NCI-H526 (cell line): ENCODE measurements at regions not wholly inside any gene's neighbourhood (a gene's known extent, or its start where the extent isn't known, plus 50 kb on each side); places are given as distances from the start of the nearest gene placed in this dataset.
"Not testable (repeated sequence)": the region's sequence is repeated elsewhere in the genome, so short reads cannot be mapped to it uniquely, and the experiment has no call there.

Experiments used
- DNase-seq, 2 experiments: peaks; one replicate each; lab custom pipeline; 2025; lab: John Stamatoyannopoulos, UW

DNA sequence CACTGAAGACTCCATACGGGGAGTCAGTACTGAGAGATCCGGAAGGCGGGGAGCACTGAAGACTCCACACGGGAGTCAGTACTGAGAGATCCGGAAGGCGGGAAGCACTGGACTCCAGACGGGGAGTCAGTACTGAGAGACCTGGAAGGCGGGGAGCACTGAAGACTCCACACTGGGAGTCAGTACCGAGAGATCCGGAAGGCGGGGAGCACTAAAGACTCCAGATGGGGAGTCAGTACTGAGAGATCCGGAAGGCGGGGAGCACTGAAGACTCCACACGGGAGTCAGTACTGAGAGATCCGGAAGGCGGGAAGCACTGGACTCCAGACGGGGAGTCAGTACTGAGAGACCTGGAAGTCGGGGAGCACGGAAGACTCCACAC is 77.2 kb downstream of the DLL1 start:
- DNase-seq, result not testable (repeated sequence)

DNA sequence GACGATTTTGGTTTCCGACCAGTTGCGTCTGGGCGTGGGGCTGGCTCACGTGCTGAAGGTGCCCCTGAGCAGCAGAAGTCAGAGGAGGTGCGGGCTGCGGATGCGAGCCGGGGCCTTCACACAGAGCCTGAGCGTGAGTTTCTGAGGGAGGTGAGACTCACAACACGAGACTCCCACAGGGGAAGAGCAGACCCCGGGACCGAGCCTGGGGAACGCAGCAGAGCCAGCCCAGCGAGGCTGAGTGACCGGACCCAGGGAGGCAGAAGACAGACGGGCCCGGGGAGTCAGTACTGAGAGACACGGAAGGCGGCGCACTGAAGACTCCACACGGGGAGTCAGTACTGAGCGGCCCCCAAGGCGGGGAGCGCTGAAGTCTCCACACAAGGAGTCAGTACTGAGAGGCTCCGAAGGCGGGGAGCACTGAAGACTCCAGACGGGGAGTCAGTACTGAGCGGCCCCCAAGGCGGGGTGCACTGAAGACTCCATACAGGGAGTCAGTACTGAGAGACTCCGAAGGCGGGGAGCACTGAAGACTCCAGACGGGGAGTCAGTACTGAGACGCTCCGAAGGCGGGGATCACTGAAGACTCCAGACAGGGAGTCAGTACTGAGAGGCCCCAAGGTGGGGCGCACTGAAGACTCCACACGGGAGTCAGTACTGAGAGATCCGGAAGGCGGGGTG is 77.8 kb downstream of the DLL1 start:
- no peak for DNase-seq

DNA sequence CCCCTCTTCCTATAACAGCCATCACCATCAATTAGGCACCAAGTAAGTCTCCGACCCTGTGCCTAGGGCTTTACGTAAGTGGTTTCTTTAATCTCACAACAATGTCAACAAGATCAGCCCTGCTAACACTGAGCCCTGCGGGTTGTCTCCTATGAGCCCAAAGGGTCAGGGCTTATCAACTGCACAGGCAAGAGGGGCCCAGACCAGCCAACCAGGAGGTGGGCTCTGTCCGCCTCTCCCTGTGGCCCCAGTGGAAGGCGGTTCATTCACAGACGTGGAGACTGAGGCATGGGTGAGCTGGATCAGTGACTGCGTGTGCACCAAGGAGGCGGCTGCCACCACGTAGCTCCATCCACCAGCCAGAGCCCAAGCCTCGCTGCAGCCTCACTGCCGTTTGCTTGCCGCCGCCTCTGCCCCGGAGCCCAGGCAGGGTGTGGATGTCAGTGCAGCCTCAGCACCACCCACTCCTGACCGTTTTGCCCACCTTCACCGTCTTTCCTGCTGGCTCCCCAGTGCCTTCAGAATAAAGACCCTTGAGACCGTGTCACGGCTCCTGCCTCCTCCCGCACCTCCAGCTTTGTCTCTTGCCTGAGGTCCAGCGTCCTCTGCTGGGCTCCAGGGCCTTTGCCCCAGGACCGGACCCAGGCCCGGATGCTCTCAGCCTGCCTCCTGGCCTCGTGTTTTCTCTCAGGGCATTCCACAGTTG is 78.7 kb downstream of the DLL1 start:
- DNase-seq, result no peak

DNA sequence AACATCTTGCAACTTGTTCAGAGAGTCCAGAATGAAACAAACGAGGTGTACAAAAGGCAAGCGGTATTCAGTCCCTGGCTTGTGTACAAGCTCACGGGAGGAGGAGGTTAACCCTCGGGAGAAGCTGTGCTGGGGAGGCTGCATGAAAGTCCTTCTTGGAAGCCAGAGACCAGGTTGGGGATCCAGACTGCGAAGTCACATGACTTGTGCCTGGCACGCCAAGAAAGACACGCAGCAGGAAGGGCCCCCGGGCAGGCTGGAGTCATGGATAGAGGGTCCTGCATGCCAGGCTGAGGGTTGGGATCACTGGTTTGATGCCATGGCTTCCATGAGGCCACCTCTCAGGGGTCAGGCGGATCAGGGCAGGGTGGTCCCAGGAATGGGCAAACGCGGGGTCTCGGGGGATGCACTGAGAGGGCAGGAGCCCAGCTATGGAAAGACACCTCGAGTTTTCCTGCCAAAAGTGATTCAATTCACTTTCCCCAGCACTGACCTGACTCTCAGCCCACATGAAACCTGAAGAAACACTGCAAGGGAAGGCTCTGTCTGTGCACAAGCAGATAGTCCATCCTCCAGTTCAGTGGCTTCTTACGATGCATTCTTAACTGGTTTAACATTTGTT is 79.4 kb downstream of the DLL1 start:
- DNase-seq, result no peak

DNA sequence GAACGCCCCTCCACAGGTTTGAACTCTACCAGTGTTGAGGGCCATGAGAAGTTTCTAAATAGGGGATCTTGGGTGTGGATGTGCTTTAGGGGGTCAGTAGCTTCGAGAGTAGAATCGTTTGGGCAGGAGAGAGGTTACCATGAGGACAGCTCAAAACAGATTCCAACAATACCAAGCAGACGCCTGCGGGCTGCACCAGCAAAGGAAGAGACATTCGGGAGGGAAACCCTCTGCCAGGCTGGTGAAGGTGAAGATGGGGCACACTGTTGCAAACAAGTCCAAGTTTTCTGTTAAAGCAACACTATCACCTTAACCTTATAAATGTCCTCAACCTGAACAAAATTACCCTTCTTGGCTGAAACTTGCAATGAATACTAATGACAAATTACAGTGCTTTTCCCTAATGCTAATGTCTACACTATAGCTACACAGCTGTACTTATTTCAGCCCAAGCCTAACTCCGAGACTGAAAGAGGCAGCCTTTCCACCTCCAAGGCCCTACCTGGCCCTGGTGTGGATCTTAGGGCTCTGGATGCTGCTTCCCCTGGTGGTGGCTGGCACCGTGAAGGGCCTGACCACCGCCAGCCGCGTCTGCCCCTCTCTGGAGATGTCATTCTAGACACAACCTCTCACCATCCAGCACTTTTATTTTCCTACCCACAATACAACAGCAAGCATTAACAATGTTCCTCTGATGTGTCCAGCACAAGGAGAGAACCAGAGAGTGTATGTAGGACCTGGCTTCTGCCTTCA is 80.1 kb downstream of the DLL1 start:
- no peak for DNase-seq

DNA sequence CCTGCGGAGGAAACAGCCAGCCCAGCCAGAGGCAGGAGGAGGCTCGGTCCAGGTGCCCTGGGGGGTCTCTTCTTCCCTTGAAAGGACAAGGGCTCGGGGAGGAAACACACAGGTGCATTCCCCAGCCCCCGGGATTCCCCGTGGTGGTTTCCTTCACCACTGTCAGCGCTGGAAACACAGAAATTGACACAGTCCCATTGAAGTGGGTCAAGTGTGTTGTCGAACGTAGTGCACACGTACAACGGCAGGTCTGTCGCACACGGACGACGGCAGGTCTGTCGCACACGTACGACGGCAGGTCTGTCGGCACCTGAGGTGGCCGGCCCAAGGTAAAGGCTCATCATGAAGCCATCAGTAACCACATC is 80.9 kb downstream of the DLL1 start:
- no peak for DNase-seq

DNA sequence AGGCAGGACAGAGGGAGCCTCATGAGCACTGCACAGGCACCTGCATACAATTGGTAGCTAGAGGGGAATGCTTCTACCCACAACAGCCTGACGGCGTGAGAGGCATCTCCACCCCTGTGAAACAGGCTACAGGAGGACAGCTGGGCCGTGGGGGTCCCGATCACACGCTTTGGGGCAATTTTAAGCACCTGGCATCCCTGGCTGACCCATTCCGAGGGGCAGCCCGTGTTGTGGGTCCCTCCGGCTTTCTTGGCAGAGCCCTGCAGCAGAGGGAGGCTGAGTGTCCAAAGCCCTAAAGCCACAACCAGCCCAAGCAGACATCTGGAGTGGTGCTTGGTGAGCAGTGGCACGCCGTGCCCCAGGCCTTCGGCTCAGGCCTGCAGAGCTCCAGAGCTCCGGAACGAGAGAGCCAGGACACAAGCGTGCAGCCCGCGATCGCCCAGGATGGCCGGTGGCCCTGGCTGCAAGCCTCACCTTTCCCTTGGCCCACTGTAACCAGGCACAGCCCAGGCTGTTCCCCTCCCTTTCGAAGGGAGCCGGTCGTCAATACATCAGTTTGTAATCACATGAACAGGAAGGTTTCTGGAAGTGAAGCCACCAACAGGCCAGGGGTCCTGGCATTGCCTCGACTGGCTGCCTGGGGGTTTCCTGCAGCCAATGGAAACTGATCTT is 81.4 kb downstream of the DLL1 start:
- DNase-seq, result no peak

DNA sequence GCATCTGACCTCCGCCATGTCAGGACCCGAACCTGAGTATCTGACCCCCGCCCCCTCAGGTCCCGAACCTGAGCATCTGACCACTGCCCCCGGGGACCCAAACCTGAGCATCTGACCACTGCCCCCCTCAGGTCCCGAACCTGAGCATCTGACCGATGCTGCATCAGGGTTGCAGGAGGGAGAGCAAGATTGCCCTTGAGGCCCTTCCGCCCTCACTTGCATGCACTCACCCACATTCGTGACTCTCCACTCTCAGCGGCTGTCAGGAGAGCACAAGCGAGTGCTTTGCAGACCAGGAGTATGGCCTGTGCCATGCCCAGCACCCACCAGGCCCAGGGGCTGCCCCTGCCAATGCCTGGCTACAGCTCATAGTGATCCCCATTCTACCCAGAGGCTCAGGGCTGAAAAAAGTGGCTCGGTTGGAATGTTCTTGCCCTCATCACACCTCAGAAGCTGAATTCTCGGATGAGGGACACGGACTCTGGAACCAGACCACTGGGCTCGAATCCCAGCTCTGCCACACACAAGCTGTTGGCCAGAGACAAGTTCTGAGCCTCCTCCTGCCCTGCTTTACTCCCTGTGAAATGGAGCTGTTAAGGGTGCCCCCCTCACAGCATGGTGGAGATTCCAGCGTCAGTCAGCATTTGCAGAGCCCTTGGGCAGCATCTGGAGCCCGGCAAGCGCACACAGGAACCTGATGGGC is 82.1 kb downstream of the DLL1 start:
- DNase-seq, result no peak

DNA sequence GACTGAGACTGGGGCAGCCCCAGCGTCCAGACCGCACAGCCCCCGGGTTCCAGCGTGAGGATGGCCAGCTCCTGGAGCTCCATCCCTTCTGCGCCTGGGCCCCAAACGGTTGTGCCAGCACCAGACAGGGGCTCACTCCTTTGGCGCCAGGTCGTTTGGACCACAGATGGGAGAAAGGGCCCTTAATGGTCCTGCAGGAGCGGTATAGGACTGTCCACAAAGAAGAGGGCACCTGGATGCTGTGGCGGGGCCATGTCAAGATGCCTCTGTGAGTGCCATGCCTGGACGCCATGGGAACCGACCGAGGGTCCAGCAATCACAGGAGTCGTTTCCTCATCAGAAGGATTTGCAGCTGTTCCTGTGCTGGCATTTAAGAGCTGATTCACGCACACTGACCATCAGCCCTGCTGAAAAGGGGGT is 82.7 kb downstream of the DLL1 start:
- no peak for DNase-seq

DNA sequence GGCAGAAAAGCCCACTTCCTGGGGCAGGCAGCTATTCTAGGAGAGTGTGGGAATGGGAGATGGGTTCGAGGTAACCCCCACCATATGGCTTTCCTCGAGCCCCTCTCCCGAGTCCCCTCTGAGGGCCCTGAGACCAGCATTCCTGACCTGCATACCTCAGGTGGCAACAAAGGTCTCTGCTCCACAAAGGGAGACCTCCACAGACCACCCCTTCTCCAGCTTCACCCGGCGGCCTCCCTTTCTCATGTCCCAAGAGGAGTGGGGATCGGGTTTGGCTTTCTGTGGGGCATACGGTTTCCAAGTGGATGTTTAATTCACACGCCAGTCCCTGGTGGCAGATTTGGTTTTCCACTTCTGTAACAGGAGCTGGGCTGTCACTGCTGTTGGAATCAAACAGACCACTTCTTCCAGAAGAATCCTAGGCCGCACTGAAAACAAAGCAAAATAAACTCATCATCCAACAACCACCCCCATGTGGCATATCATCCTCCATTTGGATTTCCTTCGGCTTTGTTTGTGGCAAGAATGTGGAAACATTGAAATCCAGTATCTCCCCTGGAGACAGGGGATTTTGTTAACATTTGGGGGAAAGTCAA is 83.2 kb downstream of the DLL1 start:
- no peak for DNase-seq

DNA sequence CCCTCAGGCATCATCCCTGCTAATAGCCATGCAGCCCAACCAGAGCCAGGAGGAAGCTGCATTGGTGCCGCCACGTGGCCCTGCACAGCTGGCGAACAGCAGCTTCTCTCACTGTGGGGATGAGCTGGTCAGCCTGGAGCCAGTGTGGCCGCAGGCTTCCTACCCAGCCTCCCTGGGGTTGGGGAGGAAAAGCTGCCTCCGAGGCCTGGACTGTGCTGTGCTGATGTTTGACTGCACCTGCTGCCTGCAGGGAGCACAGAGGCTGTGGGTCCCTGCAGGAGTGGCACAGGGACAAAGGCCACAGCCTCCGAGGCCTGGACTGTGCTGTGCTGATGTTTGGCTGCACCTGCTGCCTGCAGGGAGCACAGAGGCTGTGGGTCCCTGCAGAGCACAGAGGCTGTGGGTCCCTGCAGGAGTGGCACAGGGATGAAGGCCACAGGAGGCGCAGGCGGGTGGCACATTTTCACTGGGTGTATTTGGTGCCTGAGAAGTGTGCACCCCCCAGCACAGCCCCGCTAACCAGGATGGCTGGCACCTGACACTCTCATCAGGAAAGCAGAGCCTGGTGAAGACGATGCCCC is 83.9 kb downstream of the DLL1 start:
- DNase-seq, result no peak

DNA sequence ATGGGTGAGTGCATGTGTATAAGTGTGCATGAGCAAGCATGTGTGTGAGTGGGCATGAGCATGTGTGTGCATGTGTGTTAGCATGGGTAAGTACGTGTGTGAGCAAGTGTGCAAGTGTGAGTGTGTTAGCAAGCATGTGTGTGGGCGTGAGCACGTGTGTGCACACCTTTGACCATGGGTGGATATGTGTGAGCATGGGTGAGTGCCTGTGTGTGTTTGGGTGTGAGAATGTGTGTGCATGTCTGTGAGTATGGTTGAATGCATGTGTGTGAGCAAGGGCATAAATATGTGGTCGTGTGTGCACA is 84.6 kb downstream of the DLL1 start:
- DNase-seq, result no peak

DNA sequence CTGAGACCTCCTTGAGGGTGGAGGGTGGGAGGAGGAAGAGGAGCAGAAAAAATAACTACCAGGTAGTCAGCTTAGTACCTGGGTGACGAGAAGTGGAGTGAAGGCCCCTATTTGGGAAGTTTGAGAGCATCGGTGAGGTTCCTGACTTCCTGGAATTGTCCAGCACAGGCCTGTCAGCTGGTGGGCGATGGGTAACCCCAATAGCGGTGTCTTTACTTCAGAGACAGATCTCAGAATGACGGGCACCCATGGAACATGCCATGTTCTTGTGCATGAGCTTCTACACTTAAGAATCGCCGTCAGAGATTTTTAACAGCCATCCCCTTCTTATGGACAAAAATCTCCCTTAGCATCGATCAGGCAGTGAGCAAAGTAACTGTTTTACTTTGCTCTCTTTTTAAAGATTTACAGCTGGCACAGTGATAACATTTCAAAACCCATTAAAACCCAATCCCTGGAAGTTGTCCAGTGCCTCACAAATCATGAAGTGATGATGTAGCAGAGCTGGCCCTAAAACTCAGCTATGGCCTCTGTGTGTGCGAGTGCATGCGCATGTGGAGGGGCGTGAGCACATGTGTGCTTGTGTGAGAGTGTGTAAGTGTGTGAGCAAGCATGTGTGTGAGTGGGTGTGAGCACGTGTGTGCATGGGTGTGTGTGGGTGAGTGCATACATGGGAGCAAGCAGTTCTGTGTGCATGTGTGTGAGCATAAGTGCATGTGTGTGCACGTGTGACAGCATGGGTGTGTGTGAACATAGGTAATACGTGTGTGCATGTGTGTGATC is 85.2 kb downstream of the DLL1 start:
- DNase-seq, result no peak

DNA sequence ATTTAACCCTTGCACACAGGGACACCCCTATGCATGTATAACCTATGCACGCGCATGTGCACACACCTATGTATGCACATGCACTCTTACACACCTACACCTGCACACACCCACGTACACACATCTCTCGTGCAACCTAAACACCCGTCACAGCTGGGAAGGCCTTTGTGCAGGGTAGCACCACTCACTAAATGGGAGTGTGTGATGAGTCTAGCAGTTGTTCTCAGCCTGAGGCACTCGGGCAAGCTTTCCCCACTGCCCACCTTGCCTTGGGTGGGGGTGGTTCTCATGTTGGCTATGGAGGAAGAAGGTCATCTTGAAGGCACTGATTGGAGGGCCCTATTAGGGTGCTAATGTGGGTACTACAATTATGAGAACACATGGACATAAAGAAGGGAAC is 85.8 kb downstream of the DLL1 start:
- no peak for DNase-seq

DNA sequence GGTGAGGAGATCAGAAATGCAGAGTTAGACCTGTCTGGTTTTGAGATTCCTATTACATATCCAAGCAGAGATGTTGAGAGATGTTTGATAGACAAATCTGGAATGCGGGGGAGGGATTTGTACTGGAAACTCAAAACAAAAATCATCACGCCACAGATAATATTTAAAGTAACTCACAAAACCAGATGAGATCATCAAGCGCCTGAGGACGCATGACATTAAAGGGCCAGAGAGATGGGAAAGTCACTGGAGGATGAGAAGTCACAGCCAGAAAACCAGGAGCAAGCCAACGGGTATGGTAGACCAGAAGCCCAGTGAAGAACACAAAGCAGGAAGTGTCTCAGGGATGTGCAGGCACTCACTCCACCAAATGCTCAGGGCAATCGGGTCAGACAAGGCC is 87.7 kb downstream of the DLL1 start:
- DNase-seq, result no peak

DNA sequence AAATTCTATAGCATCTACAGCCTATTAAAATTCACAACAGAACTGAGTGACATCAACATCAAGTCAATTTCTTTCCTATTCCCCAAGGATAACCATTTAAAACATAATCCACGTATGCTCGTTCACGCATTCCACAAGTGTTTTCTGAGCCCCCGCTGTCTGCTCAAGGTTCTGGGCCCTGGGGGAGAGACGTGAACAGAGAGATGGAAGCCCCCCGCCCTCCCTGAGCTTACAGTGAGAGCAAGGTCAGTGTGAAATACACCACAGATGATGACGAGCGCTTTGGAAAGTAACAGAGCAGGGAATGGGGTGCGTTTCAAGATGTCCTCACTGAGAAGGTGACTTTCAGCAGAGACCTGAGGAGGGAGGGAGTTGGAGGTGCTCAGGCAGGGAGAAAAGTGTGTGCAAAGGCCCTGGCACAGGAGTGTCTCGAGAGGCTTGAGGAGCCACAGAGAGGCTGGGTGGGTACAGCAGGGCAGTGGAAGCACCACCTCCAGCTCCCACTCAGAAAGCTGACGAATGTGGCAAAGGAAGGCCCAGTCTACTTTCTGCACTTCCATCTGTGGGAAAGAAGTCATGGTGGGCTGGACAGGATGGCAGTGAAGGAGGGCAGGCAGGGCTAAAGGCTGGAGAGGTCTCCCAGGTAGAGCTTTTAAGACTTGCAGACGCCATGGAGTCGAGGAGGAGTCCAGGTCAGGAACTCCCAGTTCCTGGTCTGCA is 88.3 kb downstream of the DLL1 start:
- DNase-seq, result no peak

DNA sequence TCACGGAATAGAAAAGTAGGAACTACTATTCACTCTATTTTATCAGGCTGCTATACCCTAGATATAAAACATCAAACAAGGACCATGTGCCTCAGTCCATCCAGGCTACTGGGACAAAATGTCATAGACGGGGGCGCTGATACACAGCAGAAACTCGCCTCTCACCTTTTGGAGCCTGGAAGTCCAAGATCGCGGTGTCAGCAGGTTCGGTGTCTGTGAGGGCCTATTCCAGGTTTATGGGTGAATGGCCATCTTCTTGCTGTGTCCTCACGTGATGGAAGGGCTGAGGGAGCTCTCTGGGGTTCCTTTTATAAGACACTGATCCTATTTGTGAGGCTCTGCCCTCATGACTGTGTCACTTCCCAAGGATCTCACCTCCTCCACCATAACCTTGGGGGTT is 89.5 kb downstream of the DLL1 start:
- no peak for DNase-seq

DNA sequence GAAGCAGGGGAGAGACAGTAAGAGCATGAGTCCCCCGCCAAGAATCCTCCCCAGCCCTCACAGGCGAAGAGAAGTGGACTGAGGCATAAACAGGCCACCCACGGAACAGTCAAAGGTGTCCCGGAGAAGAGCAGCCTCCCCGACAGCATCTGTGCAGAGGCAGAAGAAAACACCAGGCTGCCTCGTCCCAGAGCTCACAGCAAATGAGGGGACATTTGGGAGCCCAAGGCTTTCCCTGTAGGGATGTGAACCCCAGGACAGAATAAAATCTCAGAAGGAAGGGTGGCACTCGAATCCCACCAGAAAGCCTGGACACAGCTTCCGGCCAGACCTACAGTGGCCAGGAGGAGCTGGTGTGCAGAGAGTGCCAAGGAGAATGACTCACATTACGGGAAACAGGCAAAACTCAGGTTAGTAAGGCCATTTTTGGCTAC is 90.4 kb downstream of the DLL1 start:
- DNase-seq, result no peak

DNA sequence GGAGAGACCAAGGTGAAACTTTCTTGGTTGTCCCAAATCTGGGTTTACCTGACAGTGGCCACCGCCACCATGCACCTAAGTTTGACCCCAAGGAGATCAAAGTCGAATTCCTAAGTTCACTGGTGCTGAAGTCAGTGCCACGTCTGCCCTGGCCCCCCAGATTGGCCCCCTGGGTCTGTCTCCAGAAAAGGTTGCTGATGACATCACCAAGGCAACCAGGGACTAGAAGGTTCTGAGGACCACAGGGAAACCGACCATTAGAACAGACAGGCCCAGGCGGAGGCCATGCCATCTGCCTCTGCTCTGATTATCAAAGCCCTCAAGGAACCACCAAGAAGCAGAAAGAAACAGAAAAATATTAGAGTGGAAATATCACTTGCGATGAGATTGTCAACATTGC is 91.2 kb downstream of the DLL1 start:
- no peak for DNase-seq

DNA sequence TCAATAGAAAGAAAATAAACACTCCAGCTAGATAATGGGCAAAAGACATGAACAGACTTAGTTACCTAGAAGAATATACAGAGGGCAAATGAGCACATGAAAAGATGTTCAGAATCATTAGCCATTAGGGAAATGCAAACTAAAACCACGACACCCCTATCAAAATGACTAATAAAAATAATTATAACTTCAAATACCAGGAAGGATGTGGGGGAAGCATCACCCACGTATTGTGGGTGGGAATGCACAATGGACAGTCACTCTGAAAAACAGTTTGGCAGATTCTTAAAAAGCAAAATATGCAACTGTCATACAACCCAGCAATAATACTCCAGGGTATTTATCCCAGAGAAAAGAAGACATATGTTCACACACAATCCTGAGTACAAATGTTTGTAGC is 92.6 kb downstream of the DLL1 start:
- no peak for DNase-seq
